Fibroblast of mammary gland (primary cell): ENCODE measurements at regions not wholly inside any gene's neighbourhood (a gene's known extent, or its start where the extent isn't known, plus 50 kb on each side); places are given as distances from the start of the nearest gene placed in this dataset.

Source experiments
- DNase-seq: peaks from one replicate; pipeline ENCODE4 v3.0.0-alpha.2; 2010; ENCODE audit warnings: low read depth
- H3K4me3 ChIP-seq: 2 replicates; pipeline ENCODE4 v1.5.1; 2011; ENCODE audit warnings: low read depth, mild to moderate bottlenecking, low read length, moderate library complexity; ENCODE audit not compliant: control insufficient read depth
- CTCF ChIP-seq: conservative IDR thresholded peaks from 2 replicates; pipeline ENCODE4 v1.5.1; 2011; ENCODE audit warnings: low read depth, low read length, inconsistent platforms; ENCODE audit not compliant: control insufficient read depth, insufficient read depth

- TF ChIP-seq CTCF, result no peak
- no peak overlapping the region for H3K4me3 ChIP-seq
- DNase-seq, result no peak
Measured at GRCh38 chr5:56532466-56532865, 282.9 kb upstream of the MAP3K1 start.

- no peak for TF ChIP-seq CTCF
- DNase-seq, result no peak
- no peak overlapping the region for H3K4me3 ChIP-seq
Measured at GRCh38 chr5:56530626-56531138, 284.7 kb upstream of the MAP3K1 start.

- H3K4me3 ChIP-seq, result no peak overlapping the region
- no peak for TF ChIP-seq CTCF
- no peak for DNase-seq
Measured at GRCh38 chr5:56529666-56530430, 285.5 kb upstream of the MAP3K1 start.

- H3K4me3 ChIP-seq, result no peak overlapping the region
- no peak for DNase-seq
Measured at GRCh38 chr5:56527174-56527573, 288.2 kb upstream of the MAP3K1 start.

GRCh38 chr5:56525113-56525512, 290.2 kb upstream of the MAP3K1 start:
- DNase-seq, result peak; percentile 26
- no peak overlapping the region for H3K4me3 ChIP-seq
- no peak for TF ChIP-seq CTCF

More at GRCh38 chr5:56527174-56527573, 288.2 kb upstream of the MAP3K1 start:
- no peak for TF ChIP-seq CTCF

- no peak for TF ChIP-seq CTCF
- no peak overlapping the region for H3K4me3 ChIP-seq
- DNase-seq, result no peak
Measured at GRCh38 chr5:56523790-56524575, 290.9 kb upstream of the ANKRD55 start.
